A549 (cell line): ENCODE measurements at regions not wholly inside any gene's neighbourhood (a gene's known extent, or its start where the extent isn't known, plus 50 kb on each side); places are given as distances from the start of the nearest gene placed in this dataset.

Experiments
- JUNB ChIP-seq: fragments of >200 bp; sonication (Bioruptor Twin); formaldehyde crosslinking; IDR thresholded peaks from 2 replicates; pipeline ENCODE4 v1.6.1; 2016
- POLR2A ChIP-seq: IDR thresholded peaks from 2 replicates; pipeline ENCODE4 v1.6.1; 2012; ENCODE audit warnings: mild to moderate bottlenecking, low read length
- ZFP36 ChIP-seq: fragments of 450-650 bp; IDR thresholded peaks from 2 replicates; pipeline ENCODE4 v1.6.1; 2014; ENCODE audit warnings: borderline replicate concordance; ENCODE audit not compliant: partially characterized antibody
- TF ChIP-seq, protein P1 (sequence below): IDR thresholded peaks from 2 replicates; pipeline ENCODE4 v1.6.1; 2012; ENCODE audit warnings: low read depth, borderline replicate concordance
- TF ChIP-seq, protein P2 (sequence below): fragments of 200-600 bp; sonication (generic); IDR thresholded peaks from 2 replicates; pipeline ENCODE4 v1.6.1; 2016; ENCODE audit warnings: antibody characterized with exemption, mild to moderate bottlenecking, moderate library complexity
- TF ChIP-seq, protein P3 (sequence below): fragments of >200 bp; sonication (Bioruptor Twin); formaldehyde crosslinking; IDR thresholded peaks from 3 replicates; pipeline ENCODE4 v1.5.1; 2016

DNA sequence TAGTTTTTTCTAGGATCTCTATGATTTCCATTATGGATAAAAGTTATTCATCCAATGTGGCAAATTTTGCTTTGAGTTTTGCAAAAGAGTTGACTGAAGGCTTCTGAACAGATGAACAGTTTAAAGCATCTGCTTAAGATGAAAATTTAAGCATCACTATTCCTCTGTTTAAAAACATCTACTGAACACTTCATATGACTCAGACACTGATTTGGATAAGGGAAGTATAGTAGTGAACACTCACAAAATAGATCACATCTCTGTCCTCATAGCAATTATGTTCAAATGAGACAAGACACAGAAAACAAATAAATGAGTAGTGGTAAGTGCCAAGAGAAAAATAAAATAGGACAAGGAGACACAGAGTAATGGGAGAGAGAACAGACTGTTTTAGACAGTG lies 157.3 kb downstream of the MBL2 start:
- TF ChIP-seq, protein P1, sequence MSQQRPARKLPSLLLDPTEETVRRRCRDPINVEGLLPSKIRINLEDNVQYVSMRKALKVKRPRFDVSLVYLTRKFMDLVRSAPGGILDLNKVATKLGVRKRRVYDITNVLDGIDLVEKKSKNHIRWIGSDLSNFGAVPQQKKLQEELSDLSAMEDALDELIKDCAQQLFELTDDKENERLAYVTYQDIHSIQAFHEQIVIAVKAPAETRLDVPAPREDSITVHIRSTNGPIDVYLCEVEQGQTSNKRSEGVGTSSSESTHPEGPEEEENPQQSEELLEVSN = no peak
- no peak for TF ChIP-seq POLR2A
- TF ChIP-seq, protein P2, sequence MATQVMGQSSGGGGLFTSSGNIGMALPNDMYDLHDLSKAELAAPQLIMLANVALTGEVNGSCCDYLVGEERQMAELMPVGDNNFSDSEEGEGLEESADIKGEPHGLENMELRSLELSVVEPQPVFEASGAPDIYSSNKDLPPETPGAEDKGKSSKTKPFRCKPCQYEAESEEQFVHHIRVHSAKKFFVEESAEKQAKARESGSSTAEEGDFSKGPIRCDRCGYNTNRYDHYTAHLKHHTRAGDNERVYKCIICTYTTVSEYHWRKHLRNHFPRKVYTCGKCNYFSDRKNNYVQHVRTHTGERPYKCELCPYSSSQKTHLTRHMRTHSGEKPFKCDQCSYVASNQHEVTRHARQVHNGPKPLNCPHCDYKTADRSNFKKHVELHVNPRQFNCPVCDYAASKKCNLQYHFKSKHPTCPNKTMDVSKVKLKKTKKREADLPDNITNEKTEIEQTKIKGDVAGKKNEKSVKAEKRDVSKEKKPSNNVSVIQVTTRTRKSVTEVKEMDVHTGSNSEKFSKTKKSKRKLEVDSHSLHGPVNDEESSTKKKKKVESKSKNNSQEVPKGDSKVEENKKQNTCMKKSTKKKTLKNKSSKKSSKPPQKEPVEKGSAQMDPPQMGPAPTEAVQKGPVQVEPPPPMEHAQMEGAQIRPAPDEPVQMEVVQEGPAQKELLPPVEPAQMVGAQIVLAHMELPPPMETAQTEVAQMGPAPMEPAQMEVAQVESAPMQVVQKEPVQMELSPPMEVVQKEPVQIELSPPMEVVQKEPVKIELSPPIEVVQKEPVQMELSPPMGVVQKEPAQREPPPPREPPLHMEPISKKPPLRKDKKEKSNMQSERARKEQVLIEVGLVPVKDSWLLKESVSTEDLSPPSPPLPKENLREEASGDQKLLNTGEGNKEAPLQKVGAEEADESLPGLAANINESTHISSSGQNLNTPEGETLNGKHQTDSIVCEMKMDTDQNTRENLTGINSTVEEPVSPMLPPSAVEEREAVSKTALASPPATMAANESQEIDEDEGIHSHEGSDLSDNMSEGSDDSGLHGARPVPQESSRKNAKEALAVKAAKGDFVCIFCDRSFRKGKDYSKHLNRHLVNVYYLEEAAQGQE = no peak
- no peak for TF ChIP-seq JUNB
- TF ChIP-seq ZFP36 = no peak
- TF ChIP-seq, protein P3, sequence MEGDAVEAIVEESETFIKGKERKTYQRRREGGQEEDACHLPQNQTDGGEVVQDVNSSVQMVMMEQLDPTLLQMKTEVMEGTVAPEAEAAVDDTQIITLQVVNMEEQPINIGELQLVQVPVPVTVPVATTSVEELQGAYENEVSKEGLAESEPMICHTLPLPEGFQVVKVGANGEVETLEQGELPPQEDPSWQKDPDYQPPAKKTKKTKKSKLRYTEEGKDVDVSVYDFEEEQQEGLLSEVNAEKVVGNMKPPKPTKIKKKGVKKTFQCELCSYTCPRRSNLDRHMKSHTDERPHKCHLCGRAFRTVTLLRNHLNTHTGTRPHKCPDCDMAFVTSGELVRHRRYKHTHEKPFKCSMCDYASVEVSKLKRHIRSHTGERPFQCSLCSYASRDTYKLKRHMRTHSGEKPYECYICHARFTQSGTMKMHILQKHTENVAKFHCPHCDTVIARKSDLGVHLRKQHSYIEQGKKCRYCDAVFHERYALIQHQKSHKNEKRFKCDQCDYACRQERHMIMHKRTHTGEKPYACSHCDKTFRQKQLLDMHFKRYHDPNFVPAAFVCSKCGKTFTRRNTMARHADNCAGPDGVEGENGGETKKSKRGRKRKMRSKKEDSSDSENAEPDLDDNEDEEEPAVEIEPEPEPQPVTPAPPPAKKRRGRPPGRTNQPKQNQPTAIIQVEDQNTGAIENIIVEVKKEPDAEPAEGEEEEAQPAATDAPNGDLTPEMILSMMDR = no peak
